Parathyroid adenoma (tissue), 2 donors: ENCODE measurements at regions not wholly inside any gene's neighbourhood (a gene's known extent, or its start where the extent isn't known, plus 50 kb on each side); places are given as distances from the start of the nearest gene placed in this dataset.

Experiments used
- H2AFZ ChIP-seq: fragments of 300-600 bp; sonication (generic); one replicate; pipeline ENCODE4 v1.7.0; 2017; ENCODE audit warnings: antibody characterized with exemption, mild to moderate bottlenecking
- H3K27ac ChIP-seq: fragments of 300-600 bp; sonication (generic); one replicate; pipeline ENCODE4 v1.7.0; 2017
- H3K27me3 ChIP-seq: fragments of 300-600 bp; sonication (generic); one replicate; pipeline ENCODE4 v1.7.0; 2017; ENCODE audit warnings: low read length; ENCODE audit not compliant: control insufficient read depth, insufficient read depth
- H3K36me3 ChIP-seq: fragments of 300-600 bp; sonication (generic); one replicate; pipeline ENCODE4 v1.7.0; 2017; ENCODE audit warnings: low read length; ENCODE audit not compliant: control insufficient read depth, insufficient read depth
- H3K4me1 ChIP-seq: fragments of 300-600 bp; sonication (generic); one replicate; pipeline ENCODE4 v1.7.0; 2017; ENCODE audit warnings: control low read depth
- H3K4me2 ChIP-seq: fragments of 300-600 bp; sonication (generic); one replicate; pipeline ENCODE4 v1.7.0; 2017; ENCODE audit warnings: low read length
- H3K4me3 ChIP-seq: fragments of 300-600 bp; sonication (generic); one replicate; pipeline ENCODE4 v1.7.0; 2017; ENCODE audit warnings: low read depth, low read length
- H3K79me2 ChIP-seq: fragments of 300-600 bp; sonication (generic); one replicate; pipeline ENCODE4 v1.7.0; 2017; ENCODE audit warnings: control low read depth
- H3K9ac ChIP-seq: fragments of 300-600 bp; sonication (generic); one replicate; pipeline ENCODE4 v1.7.0; 2017; ENCODE audit warnings: mild to moderate bottlenecking
- H3K9me3 ChIP-seq: fragments of 300-600 bp; sonication (generic); one replicate; pipeline ENCODE4 v1.7.0; 2017; ENCODE audit warnings: low read length; ENCODE audit not compliant: control insufficient read depth
- CTCF ChIP-seq: fragments of 300-600 bp; sonication (generic); IDR thresholded peaks from one replicate; pipeline ENCODE4 v1.7.0; 2017; ENCODE audit warnings: antibody characterized with exemption, mild to moderate bottlenecking
- donor health status: primary hyperparathyroidism.

- Histone ChIP-seq H3K36me3 (no peaks in the 10 kb centered on the region), H3K4me1 (no peaks in the 10 kb centered on the region), H3K4me2 (no peak overlapping the region), H3K79me2 (no peaks in the 10 kb centered on the region), H3K9me3 (no peaks in the 10 kb centered on the region), H3K27ac (no peak overlapping the region), H3K9ac (no peak overlapping the region), H2AFZ (no peak overlapping the region), H3K4me3 (no peak overlapping the region), H3K27me3 (no peaks in the 10 kb centered on the region)
- TF ChIP-seq CTCF: no peak
Measured at GRCh38 chr2:228707846-228708245, 526.4 kb upstream of the SPHKAP start.

- Histone ChIP-seq H3K79me2 (no peaks in the 10 kb centered on the region), H3K4me2 (no peak overlapping the region)
Measured at GRCh38 chr2:228705318-228705717, 523.8 kb upstream of the SPHKAP start.

GRCh38 chr2:228703152-228703551 lies 521.7 kb upstream of the SPHKAP start:
- H3K27me3 ChIP-seq: no peaks in the 10 kb centered on the region
- TF ChIP-seq CTCF: no peak
- H3K36me3 ChIP-seq: no peaks in the 10 kb centered on the region
- no peak overlapping the region for H2AFZ ChIP-seq
- no peak overlapping the region for H3K9ac ChIP-seq
- H3K4me1 ChIP-seq: no peaks in the 10 kb centered on the region
- no peak overlapping the region for H3K4me3 ChIP-seq
- no peak overlapping the region for H3K4me2 ChIP-seq
- no peaks in the 10 kb centered on the region for H3K9me3 ChIP-seq
- no peak overlapping the region for H3K27ac ChIP-seq
- no peaks in the 10 kb centered on the region for H3K79me2 ChIP-seq

More at GRCh38 chr2:228705318-228705717, 523.8 kb upstream of the SPHKAP start:
- Histone ChIP-seq H3K9ac (no peak overlapping the region), H3K4me3 (no peak overlapping the region), H3K36me3 (no peaks in the 10 kb centered on the region), H3K4me1 (no peaks in the 10 kb centered on the region), H3K9me3 (no peaks in the 10 kb centered on the region), H2AFZ (no peak overlapping the region), H3K27me3 (no peaks in the 10 kb centered on the region), H3K27ac (no peak overlapping the region)
- TF ChIP-seq CTCF: no peak

- H3K36me3 ChIP-seq: no peaks in the 10 kb centered on the region
- H3K27me3 ChIP-seq: no peaks in the 10 kb centered on the region
- no peaks in the 10 kb centered on the region for H3K4me1 ChIP-seq
- no peaks in the 10 kb centered on the region for H3K9me3 ChIP-seq
- H3K4me2 ChIP-seq: no peak overlapping the region
- no peak overlapping the region for H2AFZ ChIP-seq
- H3K79me2 ChIP-seq: no peaks in the 10 kb centered on the region
- no peak for TF ChIP-seq CTCF
- no peak overlapping the region for H3K27ac ChIP-seq
- no peak overlapping the region for H3K9ac ChIP-seq
- H3K4me3 ChIP-seq: no peak overlapping the region
Measured at GRCh38 chr2:228701506-228701905, 520.0 kb upstream of the SPHKAP start.

GRCh38 chr2:228700638-228701037 lies 519.2 kb upstream of the SPHKAP start:
- no peak overlapping the region for H3K4me2 ChIP-seq
- no peaks in the 10 kb centered on the region for H3K36me3 ChIP-seq
- H3K27ac ChIP-seq: no peak overlapping the region
- H3K9me3 ChIP-seq: no peaks in the 10 kb centered on the region
- H2AFZ ChIP-seq: no peak overlapping the region
- no peaks in the 10 kb centered on the region for H3K79me2 ChIP-seq
- no peaks in the 10 kb centered on the region for H3K27me3 ChIP-seq
- H3K9ac ChIP-seq: no peak overlapping the region
- no peak overlapping the region for H3K4me3 ChIP-seq
- no peak for TF ChIP-seq CTCF
- H3K4me1 ChIP-seq: no peaks in the 10 kb centered on the region
